ENCODE measurements at regions not wholly inside any gene's neighbourhood (a gene's known extent, or its start where the extent isn't known, plus 50 kb on each side); places are given as distances from the start of the nearest gene placed in this dataset.

DNA sequence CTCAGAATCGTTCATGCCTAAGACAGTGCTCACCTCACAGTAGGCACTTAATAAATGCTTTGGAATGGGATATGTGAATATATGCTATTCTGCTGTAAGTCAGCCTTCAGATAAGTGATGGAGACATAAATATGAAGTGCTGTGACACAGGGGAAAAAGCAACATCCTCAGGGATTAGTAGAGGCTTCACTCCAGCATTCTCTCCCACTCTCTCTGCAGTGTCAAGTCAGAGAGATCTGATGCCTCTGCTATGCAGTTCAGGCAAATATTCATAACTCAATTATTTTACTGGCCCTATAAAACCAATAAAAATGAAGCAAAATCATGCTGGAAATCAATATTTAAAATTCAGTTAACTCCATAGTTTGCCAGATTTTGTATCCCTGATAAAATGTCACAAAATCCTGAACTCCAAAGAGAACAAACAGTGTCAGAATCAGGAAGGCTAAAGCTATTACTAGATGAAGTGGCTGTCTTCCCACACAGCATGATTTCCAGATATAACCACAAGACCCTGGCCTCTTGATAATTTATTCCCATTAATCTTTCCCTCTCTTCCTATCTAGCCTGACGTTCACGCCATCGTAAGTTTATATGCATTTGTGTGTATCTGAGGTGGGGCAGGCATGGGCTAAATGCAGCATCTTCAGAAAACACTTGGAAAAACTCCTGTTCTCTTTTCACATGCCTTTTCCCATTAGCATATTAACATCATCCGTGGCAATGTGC is 278.9 kb upstream of the ATP11B start:
- TF ChIP-seq HNF4A (conservative IDR thresholded peaks at IDR 0.05) (no peak), HNF4G (IDR thresholded peaks at IDR 0.05) (no peak), RXRA (IDR thresholded peaks at IDR 0.05) (no peak)
- DNase-seq (ENCODE audit: low spot score), result no peak
- 74% methylated on average over 5 of the region's 5 CpGs for WGBS
- Histone ChIP-seq H3K4me1 (ENCODE audit: control insufficient read depth in 4 of 4, insufficient read depth in 4 of 4, low read length in 3 of 4) (no peaks in the 10 kb centered on the region), H3K36me3 (ENCODE audit: control insufficient read depth in 4 of 4, insufficient read depth in 3 of 4, low read depth in 1 of 4, low read length in 3 of 4) (no peaks in the 10 kb centered on the region), H3K27me3 (ENCODE audit: control insufficient read depth in 4 of 4, insufficient read depth in 4 of 4, low read length in 3 of 4) (peaks cover 0 to 3% (median 0%) of the 10 kb centered on the region in 4 donors), H3K27ac (ENCODE audit: low read depth in 1 of 2, low read length in 2 of 2) (no peak overlapping the region), H3K4me3 (ENCODE audit: low read depth in 1 of 3, low read length in 3 of 3) (no peak overlapping the region), H3K9ac (ENCODE audit: low read depth in 1 of 2, low read length in 2 of 2) (no peak overlapping the region), H3K9me3 (ENCODE audit: control insufficient read depth in 4 of 4, low read length in 3 of 4) (no peaks in the 10 kb centered on the region)

DNA sequence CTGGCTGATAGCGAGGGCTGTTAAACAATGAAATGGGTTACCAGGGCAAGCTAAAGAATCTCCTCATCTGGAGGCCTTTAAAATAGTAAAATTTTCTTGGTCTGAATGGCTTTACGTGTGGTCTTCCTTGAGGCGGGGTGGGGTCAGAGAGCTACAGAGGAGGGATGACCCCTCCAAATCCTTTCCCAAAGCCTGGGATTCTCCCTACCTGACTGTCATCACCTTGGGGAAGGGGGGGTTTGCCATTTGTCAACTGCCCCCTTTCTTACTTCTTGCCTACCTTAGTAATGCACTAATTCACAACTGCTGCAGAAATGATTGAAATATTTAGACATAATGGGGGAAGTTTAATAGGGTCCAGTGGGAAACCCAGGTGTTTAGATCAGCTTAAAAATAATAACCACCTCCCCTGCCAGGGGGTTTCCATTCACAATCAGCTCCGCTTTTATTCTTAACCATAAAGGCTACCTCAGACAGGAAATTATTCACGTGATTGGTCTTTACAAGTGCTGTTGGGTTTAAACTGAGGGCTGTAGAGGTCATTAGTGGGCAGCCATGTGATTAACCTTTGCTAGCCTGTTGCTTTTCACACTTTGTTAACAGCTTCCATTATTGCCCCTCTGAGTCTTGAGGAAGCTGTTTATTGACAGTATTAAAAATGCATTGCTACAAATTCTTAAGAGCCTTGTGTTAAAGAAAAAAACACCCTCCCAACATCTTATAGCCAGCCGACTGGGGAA is 276.5 kb upstream of the ATP11B start:
- TF ChIP-seq TAF1 (conservative IDR thresholded peaks at IDR 0.05) (no peak), HNF4G (IDR thresholded peaks at IDR 0.05) (no peak), FOXA2 (IDR thresholded peaks at IDR 0.05) (no peak), HNF4A (conservative IDR thresholded peaks at IDR 0.05) (no peak), GABPA (IDR thresholded peaks at IDR 0.05 in 1 of 2, conservative IDR thresholded peaks at IDR 0.05 in 1 of 2) (no peak), RAD21 (IDR thresholded peaks at IDR 0.05) (no peak)
- TF ChIP-seq, protein P1, sequence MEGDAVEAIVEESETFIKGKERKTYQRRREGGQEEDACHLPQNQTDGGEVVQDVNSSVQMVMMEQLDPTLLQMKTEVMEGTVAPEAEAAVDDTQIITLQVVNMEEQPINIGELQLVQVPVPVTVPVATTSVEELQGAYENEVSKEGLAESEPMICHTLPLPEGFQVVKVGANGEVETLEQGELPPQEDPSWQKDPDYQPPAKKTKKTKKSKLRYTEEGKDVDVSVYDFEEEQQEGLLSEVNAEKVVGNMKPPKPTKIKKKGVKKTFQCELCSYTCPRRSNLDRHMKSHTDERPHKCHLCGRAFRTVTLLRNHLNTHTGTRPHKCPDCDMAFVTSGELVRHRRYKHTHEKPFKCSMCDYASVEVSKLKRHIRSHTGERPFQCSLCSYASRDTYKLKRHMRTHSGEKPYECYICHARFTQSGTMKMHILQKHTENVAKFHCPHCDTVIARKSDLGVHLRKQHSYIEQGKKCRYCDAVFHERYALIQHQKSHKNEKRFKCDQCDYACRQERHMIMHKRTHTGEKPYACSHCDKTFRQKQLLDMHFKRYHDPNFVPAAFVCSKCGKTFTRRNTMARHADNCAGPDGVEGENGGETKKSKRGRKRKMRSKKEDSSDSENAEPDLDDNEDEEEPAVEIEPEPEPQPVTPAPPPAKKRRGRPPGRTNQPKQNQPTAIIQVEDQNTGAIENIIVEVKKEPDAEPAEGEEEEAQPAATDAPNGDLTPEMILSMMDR (IDR thresholded peaks at IDR 0.05; ENCODE audit: low read depth, low read length, missing input control), result no peak
- TF ChIP-seq, protein P2, sequence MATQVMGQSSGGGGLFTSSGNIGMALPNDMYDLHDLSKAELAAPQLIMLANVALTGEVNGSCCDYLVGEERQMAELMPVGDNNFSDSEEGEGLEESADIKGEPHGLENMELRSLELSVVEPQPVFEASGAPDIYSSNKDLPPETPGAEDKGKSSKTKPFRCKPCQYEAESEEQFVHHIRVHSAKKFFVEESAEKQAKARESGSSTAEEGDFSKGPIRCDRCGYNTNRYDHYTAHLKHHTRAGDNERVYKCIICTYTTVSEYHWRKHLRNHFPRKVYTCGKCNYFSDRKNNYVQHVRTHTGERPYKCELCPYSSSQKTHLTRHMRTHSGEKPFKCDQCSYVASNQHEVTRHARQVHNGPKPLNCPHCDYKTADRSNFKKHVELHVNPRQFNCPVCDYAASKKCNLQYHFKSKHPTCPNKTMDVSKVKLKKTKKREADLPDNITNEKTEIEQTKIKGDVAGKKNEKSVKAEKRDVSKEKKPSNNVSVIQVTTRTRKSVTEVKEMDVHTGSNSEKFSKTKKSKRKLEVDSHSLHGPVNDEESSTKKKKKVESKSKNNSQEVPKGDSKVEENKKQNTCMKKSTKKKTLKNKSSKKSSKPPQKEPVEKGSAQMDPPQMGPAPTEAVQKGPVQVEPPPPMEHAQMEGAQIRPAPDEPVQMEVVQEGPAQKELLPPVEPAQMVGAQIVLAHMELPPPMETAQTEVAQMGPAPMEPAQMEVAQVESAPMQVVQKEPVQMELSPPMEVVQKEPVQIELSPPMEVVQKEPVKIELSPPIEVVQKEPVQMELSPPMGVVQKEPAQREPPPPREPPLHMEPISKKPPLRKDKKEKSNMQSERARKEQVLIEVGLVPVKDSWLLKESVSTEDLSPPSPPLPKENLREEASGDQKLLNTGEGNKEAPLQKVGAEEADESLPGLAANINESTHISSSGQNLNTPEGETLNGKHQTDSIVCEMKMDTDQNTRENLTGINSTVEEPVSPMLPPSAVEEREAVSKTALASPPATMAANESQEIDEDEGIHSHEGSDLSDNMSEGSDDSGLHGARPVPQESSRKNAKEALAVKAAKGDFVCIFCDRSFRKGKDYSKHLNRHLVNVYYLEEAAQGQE (IDR thresholded peaks at IDR 0.05), result no peak
- Histone ChIP-seq H3K27ac (ENCODE audit: low read depth in 1 of 2, low read length in 2 of 2) (no peak overlapping the region), H3K4me1 (ENCODE audit: control insufficient read depth in 4 of 4, insufficient read depth in 4 of 4, low read length in 3 of 4) (no peaks in the 10 kb centered on the region), H3K27me3 (ENCODE audit: control insufficient read depth in 4 of 4, insufficient read depth in 4 of 4, low read length in 3 of 4) (peaks cover 0 to 3% (median 0%) of the 10 kb centered on the region in 4 donors), H3K9ac (ENCODE audit: low read depth in 1 of 2, low read length in 2 of 2) (no peak overlapping the region), H3K36me3 (ENCODE audit: control insufficient read depth in 4 of 4, insufficient read depth in 3 of 4, low read depth in 1 of 4, low read length in 3 of 4) (no peaks in the 10 kb centered on the region), H3K9me3 (ENCODE audit: control insufficient read depth in 4 of 4, low read length in 3 of 4) (no peaks in the 10 kb centered on the region), H3K4me3 (ENCODE audit: low read depth in 1 of 3, low read length in 3 of 3) (no peak overlapping the region)
- 78% methylated on average over 6 of the region's 6 CpGs for WGBS
- no peak for DNase-seq (ENCODE audit: low spot score)

DNA sequence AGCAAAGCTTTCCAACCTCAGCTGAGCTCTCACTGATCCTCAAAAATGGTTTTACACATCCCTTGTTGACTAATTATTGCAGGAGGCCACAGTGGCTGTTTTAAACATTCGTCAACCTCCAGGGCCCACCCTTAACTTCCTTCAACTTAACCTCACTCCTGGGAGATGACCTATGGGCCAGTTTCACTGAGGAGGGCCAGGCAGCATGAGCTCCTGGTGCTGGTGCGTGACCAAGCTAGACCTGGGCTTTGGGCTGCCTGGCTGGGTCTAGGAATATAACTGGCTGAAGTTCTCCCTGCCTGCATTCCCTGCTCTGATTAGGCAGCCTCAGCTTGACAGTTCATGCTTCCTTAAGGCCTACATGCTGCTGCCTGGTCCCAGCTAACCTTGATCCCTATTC is 273.7 kb upstream of the ATP11B start:
- TF ChIP-seq, protein P3, sequence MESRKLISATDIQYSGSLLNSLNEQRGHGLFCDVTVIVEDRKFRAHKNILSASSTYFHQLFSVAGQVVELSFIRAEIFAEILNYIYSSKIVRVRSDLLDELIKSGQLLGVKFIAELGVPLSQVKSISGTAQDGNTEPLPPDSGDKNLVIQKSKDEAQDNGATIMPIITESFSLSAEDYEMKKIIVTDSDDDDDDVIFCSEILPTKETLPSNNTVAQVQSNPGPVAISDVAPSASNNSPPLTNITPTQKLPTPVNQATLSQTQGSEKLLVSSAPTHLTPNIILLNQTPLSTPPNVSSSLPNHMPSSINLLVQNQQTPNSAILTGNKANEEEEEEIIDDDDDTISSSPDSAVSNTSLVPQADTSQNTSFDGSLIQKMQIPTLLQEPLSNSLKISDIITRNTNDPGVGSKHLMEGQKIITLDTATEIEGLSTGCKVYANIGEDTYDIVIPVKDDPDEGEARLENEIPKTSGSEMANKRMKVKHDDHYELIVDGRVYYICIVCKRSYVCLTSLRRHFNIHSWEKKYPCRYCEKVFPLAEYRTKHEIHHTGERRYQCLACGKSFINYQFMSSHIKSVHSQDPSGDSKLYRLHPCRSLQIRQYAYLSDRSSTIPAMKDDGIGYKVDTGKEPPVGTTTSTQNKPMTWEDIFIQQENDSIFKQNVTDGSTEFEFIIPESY (IDR thresholded peaks at IDR 0.05), result no peak
- TF ChIP-seq RAD21 (IDR thresholded peaks at IDR 0.05), result no peak
- no peak for TF ChIP-seq YY1 (IDR thresholded peaks at IDR 0.05)
- no peak for TF ChIP-seq RXRA (IDR thresholded peaks at IDR 0.05)
- no peak for TF ChIP-seq TAF1 (conservative IDR thresholded peaks at IDR 0.05)
- TF ChIP-seq, protein P4, sequence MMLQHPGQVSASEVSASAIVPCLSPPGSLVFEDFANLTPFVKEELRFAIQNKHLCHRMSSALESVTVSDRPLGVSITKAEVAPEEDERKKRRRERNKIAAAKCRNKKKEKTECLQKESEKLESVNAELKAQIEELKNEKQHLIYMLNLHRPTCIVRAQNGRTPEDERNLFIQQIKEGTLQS (IDR thresholded peaks at IDR 0.05), result no peak
- no peak for TF ChIP-seq HNF4A (conservative IDR thresholded peaks at IDR 0.05)
- TF ChIP-seq SP1 (IDR thresholded peaks at IDR 0.05), result no peak
- DNase-seq (ENCODE audit: low spot score), result no peak
- no peak overlapping the region for H3K4me3 ChIP-seq (ENCODE audit: low read depth in 1 of 3, low read length in 3 of 3)
- H3K4me1 ChIP-seq (ENCODE audit: control insufficient read depth in 4 of 4, insufficient read depth in 4 of 4, low read length in 3 of 4), result no peaks in the 10 kb centered on the region
- H3K27ac ChIP-seq (ENCODE audit: low read depth in 1 of 2, low read length in 2 of 2), result no peak overlapping the region
- H3K9ac ChIP-seq (ENCODE audit: low read depth in 1 of 2, low read length in 2 of 2), result no peak overlapping the region
- H3K9me3 ChIP-seq (ENCODE audit: control insufficient read depth in 4 of 4, low read length in 3 of 4), result no peaks in the 10 kb centered on the region
- 81% methylated on average over 2 of the region's 2 CpGs for WGBS
- H3K36me3 ChIP-seq (ENCODE audit: control insufficient read depth in 4 of 4, insufficient read depth in 3 of 4, low read depth in 1 of 4, low read length in 3 of 4), result no peaks in the 10 kb centered on the region
- no peaks in the 10 kb centered on the region for H3K27me3 ChIP-seq (ENCODE audit: control insufficient read depth in 4 of 4, insufficient read depth in 4 of 4, low read length in 3 of 4)
